GM23248 (cell line): ENCODE measurements at regions not wholly inside any gene's neighbourhood (a gene's known extent, or its start where the extent isn't known, plus 50 kb on each side); places are given as distances from the start of the nearest gene placed in this dataset.

ENCODE experiments used
- EZH2 ChIP-seq: fragments of 200-600 bp; sonication (generic); IDR thresholded peaks from 2 replicates; pipeline ENCODE4 v1.6.1; 2018; ENCODE audit warnings: antibody characterized with exemption, mild to moderate bottlenecking; ENCODE audit not compliant: insufficient read depth, poor library complexity, severe bottlenecking
- EZH2phosphoT487 ChIP-seq: fragments of 200-600 bp; sonication (generic); IDR thresholded peaks from 2 replicates; pipeline ENCODE4 v1.6.1; 2018; ENCODE audit warnings: antibody characterized with exemption, moderate library complexity, mild to moderate bottlenecking, low read depth; ENCODE audit not compliant: insufficient read depth

DNA sequence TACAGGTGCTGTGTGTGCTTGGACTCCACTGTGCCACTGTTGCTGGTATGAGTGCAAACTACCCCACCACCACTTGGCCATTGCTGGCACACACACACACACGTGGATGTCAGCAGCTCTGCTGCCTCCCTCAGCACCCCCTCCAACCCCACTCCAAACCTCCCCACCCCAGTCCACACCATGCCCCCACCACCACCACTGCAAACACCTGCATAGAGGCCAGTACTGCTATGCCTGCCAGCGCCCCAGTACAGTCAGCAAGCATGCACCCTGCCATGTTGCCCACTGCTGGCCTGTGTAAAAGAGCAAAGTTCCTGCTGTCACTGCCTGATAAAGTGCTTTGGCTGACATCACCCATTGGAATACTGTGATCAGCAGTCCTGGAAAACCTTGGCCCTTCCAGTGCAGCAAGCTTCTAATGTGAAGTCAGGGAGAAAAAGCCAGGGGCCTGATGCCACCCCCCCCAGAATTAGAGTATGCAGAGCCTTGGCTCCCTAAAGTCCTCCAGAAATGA is 519.2 kb upstream of the PCDH15 start:
- no peak for TF ChIP-seq EZH2
- no peak for TF ChIP-seq EZH2phosphoT487
